A204.1 (cell line): ENCODE measurements at regions not wholly inside any gene's neighbourhood (a gene's known extent, or its start where the extent isn't known, plus 50 kb on each side); places are given as distances from the start of the nearest gene placed in this dataset.

Experiments used
- FAIRE-seq: peaks from 2 replicates; lab custom pipeline; 2012; peaks lifted over from hg19 to GRCh38; lab: Jason Lieb, UNC

- no peak for FAIRE-seq
Observed at GRCh38 chr4:30939684-30940083, 219.5 kb downstream of the PCDH7 start.

- no peak for FAIRE-seq
Observed at GRCh38 chr4:30941641-30942040, 221.5 kb downstream of the PCDH7 start.

DNA sequence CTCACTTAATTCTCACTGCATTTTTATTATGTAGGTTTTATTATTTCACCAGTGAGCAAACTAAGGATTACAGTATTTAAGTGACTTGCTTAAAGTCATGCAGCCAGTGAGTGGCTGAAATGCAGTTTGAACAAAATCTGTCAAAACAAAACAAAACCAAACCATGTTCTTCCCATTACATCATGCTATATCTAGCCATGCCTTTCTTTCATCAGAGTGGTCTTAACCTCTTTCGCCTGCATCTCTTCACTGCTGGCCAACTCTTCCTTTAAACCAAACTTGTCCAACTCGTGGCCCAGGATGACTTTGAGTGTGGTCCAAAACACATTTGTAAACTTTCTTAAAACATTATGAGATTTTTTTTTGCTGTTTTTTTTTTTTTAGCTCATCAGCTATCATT is 223.2 kb downstream of the PCDH7 start:
- no peak for FAIRE-seq

- no peak for FAIRE-seq
Observed at GRCh38 chr4:30945586-30945985, 225.4 kb downstream of the PCDH7 start.

DNA sequence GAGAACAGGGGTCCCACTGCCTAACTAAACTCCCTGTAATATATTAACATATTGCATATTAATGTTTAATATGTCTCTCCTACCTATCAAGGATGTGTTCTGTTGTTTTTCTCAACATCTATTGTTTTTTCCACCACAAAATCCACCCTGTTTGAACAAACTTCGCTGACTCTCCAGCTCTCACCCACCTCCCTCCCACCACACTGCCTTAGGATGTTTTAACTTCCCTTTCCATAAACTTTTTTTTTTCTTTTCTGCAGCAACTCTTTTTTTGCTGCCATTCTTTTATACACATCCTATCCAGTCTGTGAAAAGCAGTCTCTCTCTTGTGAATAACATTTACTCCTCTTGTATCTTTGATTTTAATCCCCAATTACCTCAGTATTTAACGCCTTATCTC is 226.1 kb downstream of the PCDH7 start:
- FAIRE-seq, result no peak

DNA sequence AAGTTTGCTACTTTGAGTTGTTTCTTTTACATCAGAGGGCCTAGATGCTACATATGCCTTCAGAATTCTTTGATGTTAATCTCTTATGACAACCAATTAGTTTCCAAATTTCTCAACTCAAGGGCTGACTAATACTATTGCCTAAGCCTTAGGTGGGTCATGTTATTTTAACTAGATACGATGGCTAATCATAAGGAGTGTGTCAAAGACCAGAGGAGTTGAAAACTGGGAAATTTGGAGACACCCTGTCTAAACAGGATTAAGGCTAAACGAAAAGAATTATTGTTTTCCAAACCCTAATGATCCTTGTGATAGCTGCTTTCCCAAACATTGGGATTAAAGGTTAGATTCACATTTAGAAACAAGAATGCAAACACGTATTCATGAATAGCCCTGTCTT is 228.5 kb downstream of the PCDH7 start:
- FAIRE-seq, result no peak

DNA sequence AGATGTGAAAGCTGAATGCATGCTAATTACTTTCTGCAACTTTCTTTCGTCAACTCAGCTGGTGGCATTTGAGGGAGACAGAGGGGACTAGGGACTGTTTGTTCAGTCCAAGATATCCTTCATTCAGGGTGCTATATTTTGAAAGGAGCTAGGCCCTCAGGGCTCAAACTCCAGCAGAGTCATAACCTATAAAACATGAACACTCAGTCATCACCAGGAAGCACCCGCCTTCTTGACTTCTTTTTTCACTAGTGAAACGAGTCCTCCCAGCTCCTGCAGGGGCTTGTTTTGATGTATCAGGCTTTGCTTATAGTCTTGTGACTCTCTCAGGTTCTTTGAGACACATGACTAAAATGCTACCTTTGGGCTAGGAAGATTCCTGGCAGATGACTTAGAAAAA is 230.6 kb downstream of the PCDH7 start:
- FAIRE-seq, result no peak

GRCh38 chr4:30952526-30953219 is 232.5 kb downstream of the PCDH7 start:
- FAIRE-seq, result no peak

DNA sequence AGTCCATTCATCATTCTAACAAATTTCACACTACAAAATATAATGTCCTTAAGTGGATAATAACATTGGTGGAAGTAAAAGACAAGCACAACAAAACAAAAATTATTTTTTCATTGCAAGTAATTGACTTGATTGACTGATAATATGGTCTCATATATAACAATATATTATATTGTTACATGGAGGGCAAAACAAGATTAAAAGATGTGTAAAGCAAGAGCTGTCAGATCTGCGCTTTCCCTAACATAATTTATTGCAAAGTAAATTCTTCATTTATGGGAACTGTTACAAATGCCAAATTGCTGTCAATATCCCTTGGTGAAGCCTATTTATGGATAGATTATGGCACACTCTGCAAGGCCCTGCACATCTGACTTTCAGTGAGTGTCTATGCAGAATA is 233.6 kb downstream of the PCDH7 start:
- FAIRE-seq, result peak; percentile 16

DNA sequence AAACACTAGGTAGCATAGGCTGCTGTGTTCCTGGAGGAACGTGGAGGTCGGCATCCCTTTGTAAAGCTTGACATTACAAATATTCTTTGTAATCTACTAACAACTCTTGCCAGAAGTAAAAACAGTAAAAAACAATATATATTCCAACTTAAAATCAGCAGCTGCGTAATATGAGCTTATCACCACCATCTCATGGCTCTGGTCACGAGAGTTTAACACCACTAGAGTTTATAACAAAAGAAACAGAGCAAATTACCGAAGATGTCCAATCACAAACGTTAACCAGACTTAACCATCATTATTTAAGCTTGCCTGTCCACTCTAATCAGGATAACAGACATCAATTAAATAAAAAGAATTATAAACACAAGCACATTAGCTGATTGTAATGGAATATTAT is 236.7 kb downstream of the PCDH7 start:
- no peak for FAIRE-seq

GRCh38 chr4:30957706-30958105 is 237.5 kb downstream of the PCDH7 start:
- FAIRE-seq, result no peak

DNA sequence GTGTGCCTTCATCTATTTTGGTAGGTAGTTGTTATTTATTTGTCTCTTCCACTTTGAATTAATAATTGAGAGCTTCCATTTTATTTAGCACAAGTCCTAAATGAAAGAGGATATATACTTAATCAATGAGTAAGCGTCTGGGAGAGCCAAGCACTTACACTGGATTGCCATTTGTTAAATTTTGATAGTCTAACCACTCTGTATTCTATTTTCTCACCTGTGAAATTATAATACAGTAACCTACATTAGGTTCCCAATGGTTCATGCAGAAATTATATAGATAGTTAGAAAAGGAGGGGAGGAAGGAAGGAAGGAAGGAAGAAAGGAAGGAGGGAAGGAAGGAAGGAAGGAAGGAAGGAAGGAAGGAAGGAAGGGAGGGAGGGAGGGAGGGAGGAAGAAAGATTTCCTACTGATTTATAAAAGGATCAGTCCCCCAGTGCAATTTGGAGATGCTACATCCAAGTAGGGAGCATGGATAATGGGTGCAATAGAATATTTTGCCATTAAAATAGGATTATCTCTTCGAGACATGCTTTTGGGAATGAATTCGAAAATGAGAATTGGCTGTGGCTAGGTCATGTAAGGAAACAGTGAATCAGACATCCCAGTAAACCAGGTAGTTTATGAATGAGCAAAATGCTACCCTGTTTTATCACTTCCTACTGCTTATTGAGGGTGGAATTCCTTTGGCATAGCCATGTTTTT is 239.8 kb downstream of the PCDH7 start:
- no peak for FAIRE-seq

DNA sequence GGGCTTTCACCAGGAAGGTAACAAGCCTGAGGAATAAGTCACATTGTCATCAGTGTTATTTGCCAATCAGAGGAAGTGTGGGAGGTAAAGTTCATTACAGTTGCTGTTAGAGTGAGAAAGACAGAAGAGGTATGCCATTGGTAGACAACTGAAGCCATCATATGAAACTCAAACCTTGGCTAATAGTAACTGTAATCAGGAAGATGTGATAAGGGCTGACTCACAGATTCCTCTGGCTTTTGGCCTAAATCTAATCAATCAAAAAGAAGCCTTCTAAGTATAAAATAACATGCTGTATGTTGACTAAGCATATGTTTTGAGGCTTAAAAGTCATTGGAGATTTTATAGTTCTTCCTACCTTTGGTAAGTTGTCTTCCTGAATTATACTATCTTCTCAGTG is 242.8 kb downstream of the PCDH7 start:
- FAIRE-seq, result no peak

- no peak for FAIRE-seq
Observed at GRCh38 chr4:30968926-30969325, 248.8 kb downstream of the PCDH7 start.

DNA sequence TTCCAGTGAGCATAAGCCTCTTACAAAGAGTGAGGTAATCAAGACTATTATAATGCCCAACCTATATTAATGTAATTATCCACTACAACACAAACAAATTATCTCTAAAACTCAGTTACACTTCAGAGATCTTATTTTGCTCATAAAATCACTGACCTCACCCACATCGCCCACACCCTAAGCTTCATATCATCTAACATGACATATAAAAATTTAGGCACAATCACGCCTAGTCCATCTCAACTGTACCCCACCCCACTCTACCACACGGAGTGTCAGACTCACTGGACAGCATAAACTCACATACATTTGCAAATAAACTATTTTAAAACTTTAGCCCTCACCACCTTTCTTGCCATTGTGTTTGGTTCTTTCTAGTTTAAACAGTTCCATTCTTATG is 252.4 kb downstream of the PCDH7 start:
- FAIRE-seq, result no peak

GRCh38 chr4:30973993-30974392 is 253.8 kb downstream of the PCDH7 start:
- no peak for FAIRE-seq

- FAIRE-seq, result no peak
Observed at GRCh38 chr4:30979402-30979801, 259.2 kb downstream of the PCDH7 start.

DNA sequence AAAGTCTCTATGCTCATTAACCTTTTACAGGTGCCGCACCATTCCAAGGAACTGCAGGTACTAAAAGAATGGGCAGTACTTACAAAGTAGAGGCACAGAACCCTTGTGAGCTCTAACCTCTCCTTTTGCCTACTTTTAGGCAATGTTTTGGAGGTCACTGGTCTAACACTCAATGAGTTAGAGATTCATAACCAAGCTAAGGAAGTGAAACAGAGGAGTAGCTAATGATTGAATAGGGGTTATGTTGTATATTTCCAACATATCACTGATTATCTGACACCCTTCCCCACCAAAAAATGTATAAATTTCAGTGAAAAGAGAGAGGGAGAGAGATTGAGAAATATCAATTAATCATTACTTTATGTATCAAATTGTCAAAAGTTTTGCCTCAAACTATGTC is 269.3 kb downstream of the PCDH7 start:
- no peak for FAIRE-seq

- FAIRE-seq, result no peak
Observed at GRCh38 chr4:30996841-30997240, 276.7 kb downstream of the PCDH7 start.

DNA sequence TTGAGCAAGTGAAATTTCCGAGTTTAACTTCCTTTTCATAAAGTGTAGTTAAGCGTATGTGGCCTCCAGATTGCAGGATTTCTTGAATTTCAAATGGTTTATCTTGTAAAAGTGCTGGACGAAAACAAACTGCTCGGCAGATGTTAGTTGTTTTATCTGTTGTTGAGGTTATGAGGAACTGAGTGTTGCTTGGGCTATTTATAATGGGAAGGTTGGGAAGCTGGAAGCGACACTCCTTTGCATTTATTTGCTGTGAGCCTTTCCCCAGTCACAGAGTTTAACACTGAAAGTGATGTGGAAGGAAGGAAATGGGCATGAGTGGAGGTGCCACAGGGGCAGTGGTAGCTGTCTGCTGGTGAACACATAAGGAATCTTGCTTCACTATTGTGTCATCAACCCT is 284.9 kb downstream of the PCDH7 start:
- no peak for FAIRE-seq

- FAIRE-seq, result no peak
Observed at GRCh38 chr4:31007858-31008257, 287.7 kb downstream of the PCDH7 start.

GRCh38 chr4:31009926-31010325 is 289.8 kb downstream of the PCDH7 start:
- no peak for FAIRE-seq

- no peak for FAIRE-seq
Observed at GRCh38 chr4:31015123-31015522, 295.0 kb downstream of the PCDH7 start.
